ENCODE measurements at regions not wholly inside any gene's neighbourhood (a gene's known extent, or its start where the extent isn't known, plus 50 kb on each side); places are given as distances from the start of the nearest gene placed in this dataset.

DNA sequence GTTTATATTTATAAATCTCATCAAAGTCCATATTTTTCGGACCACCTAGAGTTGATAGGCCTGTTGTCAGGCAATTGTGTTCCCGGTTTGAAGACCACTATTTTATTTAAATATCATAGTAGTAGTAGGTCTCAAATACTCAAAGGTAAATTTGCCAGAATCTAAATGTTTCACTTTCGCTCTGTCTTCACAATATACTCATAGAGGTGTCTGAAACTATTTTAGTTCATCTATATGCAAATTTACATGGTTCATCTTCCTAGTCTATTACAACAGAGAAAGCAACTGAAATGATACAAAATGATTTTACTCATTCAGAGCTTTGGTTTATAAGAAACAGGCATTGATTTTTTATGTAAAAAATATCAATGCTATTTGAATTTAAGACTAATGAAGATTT lies 1897.5 kb downstream of the EFNA5 start:
- DNase-seq (ENCODE audit: extremely low spot score, insufficient read length, low read depth) = no peak
- no peak for FAIRE-seq

DNA sequence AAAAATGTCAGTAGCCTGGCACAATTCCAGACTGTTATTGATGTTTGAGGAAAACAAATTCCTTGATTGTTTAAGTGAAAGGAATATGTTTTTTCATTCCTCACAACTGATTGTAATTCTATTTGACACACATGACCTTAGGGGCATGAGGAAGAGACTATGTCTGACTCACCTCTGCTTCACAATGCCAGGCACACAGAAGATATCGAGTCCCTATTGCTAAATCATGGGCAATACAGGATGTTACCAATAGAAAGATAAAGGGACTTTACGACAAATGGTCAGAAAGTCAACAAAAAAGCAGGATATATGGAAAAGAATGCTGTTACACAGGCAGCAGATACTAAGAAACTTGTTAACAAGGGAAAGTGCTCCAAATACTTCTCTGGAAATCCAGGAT lies 1903.5 kb downstream of the EFNA5 start:
- DNase-seq (ENCODE audit: extremely low spot score, insufficient read length, low read depth) = no peak
- no peak for FAIRE-seq

DNA sequence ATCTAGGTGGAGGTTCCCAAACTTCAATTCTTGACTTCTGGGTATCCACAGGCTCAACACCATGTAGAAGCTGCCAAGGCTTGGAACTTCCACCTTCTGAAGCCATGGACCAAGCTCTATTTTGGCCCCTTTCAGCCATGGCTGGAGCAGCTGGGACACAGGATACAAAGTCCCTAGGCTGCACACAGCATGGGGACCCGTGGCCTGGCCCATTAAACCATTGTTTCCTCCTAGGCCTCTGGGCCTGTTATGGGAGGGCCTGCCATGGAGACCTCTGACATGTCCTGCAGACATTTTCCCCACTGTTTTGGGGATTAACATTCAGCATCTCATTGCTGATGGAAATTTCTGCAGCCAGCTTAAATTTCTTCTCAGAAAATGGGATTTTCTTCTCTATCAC lies 1908.0 kb downstream of the EFNA5 start:
- no peak for FAIRE-seq
- DNase-seq (ENCODE audit: extremely low spot score, insufficient read length, low read depth) = no peak

DNA sequence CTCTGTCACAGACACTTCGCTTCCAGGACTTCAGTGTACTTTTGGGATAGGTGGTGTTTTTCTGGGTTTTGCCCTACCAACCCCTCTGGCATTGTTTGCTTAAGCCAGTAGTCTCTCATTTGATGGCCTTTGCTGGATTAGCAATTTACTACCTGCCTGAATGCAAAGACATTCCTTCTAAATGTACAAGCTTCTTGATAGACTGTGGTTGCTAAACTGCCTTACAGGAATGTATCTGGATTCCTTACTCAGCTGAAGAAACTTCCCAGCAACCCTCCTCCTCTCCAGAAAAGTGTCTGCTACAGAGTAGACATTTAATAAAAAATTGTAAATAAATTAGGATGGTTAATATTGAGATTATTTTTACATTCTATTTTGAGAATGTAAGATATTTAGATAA lies 1916.7 kb downstream of the EFNA5 start:
- FAIRE-seq (no peak), DNase-seq (ENCODE audit: extremely low spot score, insufficient read length, low read depth) (no peak)

DNA sequence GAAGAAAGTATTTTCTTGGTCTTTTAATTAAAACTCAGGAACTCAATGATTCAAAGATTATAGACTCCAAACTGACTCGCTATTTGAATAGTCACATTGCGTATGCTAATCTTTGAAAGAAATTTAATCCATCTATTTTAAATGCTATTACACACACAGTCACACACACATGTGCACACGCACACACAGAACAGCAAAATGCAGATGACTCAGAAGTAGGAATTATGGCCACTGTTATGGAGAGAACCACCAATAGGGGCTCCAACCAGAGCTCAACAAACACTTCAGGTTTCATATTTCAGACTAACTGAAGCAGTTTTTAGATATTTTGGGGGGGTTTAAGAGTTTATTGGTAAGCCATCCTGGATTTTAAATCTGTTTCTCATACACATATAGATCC lies 1917.9 kb downstream of the EFNA5 start:
- DNase-seq (ENCODE audit: extremely low spot score, insufficient read length, low read depth) (no peak), FAIRE-seq (no peak)

DNA sequence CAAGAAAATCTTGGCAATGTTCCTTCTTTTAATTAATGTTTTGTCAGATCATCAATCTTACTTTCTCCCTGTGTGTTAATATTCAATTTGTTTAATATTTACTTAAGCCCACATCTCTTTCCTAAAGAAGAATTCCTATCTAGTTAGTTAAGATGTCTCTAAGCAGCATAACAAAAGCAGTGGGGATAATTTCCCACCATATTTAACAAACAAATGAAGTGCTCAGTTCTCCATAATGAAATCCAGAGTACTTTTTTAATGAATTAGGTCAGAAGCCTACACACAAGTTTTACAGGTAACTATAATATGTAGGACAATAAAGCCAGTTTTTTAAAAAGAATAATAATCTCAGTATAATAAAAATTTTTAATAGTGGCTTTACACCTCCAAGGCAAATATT lies 1918.8 kb downstream of the EFNA5 start:
- FAIRE-seq (no peak), DNase-seq (ENCODE audit: extremely low spot score, insufficient read length, low read depth) (no peak)

DNA sequence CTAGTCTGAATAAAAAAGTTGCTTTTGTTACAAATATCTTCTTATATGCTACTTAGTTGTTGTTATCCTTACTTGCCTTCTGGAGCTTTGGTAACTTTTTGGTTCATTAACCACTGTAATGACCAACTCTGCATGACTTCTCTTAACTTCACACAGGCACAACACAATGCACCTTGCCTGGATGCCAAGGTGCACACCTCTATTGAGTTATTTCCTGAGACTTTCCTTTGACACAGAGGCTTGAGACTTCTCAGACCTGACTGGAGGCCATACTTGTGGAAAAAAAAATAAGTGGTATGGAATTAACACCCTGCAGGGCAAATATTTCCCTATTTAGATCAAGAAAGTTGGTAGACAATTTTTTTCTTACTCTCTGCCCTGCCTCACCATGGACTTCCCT lies 1925.6 kb downstream of the EFNA5 start:
- FAIRE-seq = no peak
- DNase-seq (ENCODE audit: extremely low spot score, insufficient read length, low read depth) = no peak

DNA sequence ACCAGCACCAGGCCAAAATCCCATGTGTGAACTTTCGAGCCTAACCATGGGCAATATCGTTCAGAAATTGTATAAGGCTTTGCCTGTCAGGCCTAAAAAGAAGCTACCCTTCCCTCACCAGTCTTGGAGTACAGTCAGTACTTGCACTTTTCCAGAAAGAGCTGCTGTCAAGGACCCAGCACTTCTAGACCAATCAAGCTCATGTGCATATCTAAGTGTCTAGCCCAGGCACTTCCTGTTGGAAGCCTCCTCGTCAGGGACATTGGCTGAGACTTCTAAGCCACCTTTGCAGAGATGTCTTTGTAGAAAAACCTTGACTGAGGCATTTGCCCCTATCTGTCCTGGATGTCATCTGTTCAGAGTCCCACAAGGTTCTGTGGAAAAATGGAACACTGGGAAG lies 1930.5 kb downstream of the EFNA5 start:
- FAIRE-seq = no peak
- DNase-seq (ENCODE audit: extremely low spot score, insufficient read length, low read depth) = no peak

DNA sequence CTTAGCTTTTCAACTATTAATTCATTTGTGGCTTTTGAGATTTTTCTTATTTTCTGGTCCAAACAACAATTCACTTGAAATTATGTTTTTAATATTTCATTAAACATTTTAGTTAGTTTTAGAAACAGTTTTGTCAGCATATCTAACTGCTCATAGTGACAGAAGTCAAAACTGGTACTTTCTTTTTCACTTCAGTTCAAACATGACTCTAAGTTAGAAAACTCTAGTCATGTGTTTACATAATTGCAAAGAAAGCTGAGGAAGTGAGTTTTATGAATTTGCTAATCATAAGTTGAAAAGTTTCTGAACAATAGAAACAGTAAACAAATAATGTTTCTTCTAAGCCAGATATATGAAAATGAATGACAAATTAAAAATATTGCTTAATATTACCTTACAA lies 1931.0 kb downstream of the EFNA5 start:
- FAIRE-seq = no peak
- no peak for DNase-seq (ENCODE audit: extremely low spot score, insufficient read length, low read depth)

DNA sequence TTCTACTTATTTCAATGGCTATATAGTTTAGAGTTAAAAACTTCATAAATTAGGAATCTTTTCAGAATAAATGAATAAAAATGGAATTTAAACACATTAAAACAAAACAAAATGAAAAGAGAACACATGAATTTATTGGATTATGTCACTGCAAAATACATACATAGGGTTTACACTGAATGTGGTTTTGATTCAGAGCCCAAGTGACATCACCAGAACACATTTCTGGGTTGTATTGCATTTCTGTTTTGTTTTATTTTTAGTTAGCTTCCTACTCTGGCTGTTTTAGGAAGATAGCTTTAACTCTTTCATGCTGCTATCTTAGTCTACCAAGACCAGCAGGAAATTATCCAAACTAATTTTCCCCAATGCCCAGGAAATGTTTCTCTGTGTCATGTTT lies 1935.0 kb downstream of the EFNA5 start:
- DNase-seq (ENCODE audit: extremely low spot score, insufficient read length, low read depth) (no peak), FAIRE-seq (no peak)

DNA sequence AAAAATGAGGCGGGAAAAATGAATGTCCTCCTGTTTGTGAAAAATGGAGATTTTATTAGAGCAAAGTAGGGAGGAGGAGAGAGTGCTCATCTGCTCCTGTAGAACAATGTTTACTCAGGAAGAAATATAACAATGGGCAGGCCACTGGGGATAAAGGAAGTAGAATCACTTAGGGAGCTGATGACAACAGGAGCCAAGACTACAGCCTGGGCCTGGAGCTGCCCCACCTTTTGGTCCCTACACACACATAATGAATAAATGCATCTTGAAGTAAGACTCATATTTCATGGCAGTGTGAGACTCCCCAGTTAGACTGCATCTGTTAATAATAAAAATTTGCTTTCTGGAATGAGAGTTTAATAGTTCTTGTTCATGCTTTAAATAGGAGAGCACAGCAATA lies 1939.8 kb downstream of the EFNA5 start:
- DNase-seq (ENCODE audit: extremely low spot score, insufficient read length, low read depth) (no peak), FAIRE-seq (no peak)

DNA sequence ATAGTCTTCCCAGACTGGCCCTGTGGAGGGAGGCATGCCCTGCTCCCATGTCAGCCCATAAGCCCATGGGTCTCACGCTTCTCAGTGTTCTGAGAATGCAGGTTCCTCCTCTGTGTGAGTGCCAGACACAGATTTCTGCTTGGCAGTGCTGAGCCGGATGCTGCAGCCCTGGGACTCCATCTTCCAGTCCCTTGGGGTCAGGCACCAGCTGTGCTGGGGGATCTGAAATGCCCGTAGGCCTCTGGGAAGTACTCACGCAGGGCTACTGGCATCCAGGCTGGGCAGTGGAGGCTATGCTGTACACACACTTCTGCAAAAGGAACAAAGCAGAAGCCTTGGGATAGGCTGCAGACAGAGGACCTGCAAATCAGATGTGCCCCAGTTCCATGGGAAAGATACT lies 1944.6 kb downstream of the EFNA5 start:
- no peak for FAIRE-seq
- no peak for DNase-seq (ENCODE audit: extremely low spot score, insufficient read length, low read depth)

DNA sequence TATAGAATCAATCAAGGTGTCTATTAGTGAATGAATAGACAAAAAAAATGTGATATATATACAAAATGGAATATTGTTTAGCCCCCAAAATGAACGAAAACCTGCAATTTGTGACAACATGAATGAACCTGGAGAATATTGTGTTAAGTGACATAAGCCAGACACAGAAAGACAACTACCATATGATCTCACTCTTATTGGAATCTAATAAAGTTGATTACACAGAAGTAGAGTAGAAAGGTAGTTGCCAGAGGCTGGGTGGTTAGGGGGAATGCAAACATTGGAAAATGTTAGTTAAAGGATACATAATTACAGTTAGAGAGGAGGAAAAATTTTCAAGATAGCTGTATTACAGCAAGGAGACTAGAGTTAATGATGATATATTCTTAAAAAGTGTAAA lies 1962.3 kb downstream of the EFNA5 start:
- FAIRE-seq (no peak), DNase-seq (ENCODE audit: extremely low spot score, insufficient read length, low read depth) (no peak)

DNA sequence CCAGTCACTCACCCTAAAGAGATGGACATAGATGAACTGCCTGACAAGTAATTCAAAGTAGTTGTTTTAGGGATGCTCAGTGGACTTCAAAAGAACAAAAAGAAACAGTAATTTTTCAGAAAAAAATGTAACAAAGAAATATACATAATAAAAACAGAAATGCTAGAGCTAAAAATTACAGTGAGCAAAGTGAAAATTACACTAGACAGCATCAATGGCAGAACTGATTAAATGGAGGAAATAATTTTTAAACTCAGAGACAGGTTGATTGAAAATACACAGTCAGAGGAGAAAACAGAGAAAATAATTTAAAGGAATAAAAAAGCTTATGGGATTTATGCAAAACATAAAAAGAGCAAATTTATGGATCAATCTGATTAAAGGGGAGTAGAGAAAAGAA lies 1968.4 kb downstream of the EFNA5 start:
- no peak for DNase-seq (ENCODE audit: extremely low spot score, insufficient read length, low read depth)
- peak; percentile 18 for FAIRE-seq

DNA sequence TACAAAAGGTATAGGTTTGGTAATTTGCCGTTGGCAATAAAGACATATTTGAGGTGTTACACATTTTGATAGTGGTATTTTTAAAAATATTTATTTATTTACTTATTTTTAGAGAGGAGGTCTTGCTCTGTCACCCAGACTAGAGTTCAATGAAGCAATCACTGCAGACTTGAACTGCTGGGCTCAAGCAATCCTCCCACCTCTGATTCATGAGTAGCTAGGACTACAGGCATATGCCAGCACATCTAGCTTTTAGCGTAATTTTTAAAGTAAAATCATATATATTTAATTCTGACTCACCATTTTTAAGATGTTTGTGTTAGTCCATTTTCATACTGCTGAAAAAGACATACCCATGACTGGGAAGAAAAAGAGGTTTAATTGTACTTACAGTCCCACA lies 1974.3 kb downstream of the EFNA5 start:
- DNase-seq (ENCODE audit: extremely low spot score, insufficient read length, low read depth) (no peak), FAIRE-seq (no peak)

DNA sequence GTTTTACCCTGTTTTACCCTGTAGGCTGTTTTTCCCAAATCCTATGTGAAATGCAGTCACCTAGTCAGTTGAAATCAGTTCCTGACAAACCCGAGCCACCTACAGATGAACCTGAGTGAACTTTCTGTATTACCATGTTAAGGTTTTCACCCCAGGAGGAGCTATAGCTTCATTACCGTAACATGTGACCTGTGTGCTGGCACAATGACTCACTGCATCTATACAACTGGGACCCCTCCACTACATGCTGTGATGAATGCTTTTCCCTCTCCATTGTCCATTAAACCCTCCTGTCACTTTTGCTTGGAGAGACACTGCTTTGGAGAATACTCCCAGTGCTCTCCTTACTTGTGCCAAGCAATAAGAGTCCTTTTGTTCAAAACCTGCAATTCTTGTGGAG lies 1974.8 kb downstream of the EFNA5 start:
- no peak for DNase-seq (ENCODE audit: extremely low spot score, insufficient read length, low read depth)
- FAIRE-seq = no peak

DNA sequence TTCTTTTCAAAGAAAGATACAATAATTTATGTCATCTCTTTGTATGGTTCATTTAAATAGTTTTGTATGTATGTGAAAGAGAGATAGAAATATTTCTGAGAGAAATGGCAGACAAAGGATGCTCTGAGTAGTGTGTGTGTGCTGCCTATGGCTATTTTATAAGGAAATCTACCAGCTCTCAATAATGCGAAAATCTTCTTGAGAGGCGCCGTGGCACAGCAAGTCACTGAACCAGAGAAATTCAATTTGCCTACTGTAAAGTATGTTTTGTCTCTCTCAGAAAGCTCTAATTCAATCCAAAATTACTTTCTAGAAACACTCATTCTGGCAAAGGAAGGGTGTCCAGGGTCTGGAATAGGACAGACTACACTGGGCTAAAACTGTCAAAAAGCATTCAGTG lies 1981.1 kb downstream of the EFNA5 start:
- FAIRE-seq = no peak
- no peak for DNase-seq (ENCODE audit: extremely low spot score, insufficient read length, low read depth)

DNA sequence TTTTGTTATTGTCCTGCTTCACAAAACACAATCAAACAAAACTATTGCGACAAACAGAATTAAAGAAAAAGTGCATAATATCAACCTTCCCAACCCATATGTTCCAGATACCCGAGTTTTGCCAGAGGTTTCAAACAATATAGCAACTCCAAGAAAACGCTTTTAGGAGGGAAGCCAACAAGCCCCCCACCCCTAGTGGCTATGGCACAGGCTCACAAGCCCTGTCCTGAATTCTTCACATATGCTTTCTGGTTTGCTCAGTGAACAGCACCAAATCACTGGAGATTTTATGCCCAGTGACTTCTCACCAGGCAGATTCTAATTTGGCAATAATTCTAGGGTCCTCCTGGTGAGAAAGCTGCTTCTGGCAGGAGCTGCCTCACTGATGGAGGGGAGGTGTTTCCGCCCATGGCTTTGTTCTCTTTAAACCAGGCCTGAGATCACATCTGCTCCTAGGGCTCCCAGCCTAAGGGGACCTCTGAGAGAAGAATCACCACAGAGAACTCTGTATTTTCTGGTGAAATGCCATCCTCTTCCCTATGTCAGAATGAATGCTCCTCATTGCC lies 1982.4 kb downstream of the EFNA5 start:
- DNase-seq (ENCODE audit: extremely low spot score, insufficient read length, low read depth) (no peak), FAIRE-seq (no peak)

DNA sequence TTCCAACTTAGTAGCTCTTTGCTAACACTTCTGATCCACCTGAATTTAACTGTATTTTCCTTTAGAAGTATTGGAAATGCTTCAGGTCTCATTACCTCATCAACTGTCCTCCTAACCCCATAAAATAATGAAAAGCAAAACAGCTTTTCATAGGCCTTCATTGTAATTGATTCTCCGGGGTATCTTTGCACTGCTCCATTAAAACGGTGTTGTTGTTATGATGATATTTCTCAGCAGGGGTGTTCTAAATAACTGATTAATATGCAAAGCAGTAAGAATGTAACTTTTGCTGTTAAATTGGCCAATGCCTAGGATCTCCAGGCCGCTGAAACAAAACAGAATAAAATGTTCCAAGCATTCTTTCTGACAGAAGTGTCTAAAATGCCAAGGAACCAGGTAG lies 1983.2 kb downstream of the EFNA5 start:
- FAIRE-seq = no peak
- no peak for DNase-seq (ENCODE audit: extremely low spot score, insufficient read length, low read depth)

DNA sequence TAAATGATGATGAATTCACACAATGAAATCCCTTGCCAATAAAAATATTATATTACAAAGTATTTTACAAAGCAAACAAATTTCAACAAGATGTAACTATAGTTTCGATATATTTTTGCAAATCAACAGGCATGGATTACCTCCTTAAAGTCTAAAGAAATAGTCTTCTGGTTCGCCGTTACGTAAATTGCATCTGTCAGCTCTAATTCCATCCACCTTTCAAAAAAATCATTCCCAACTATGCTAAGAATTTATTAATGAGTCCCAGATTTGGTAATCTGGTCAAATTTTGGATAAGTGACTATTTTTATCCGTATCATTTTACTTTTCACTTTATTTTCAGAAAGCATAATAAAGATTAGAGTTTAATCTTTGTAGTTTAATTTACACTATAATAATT lies 1984.9 kb downstream of the EFNA5 start:
- no peak for DNase-seq (ENCODE audit: extremely low spot score, insufficient read length, low read depth)
- FAIRE-seq = no peak

DNA sequence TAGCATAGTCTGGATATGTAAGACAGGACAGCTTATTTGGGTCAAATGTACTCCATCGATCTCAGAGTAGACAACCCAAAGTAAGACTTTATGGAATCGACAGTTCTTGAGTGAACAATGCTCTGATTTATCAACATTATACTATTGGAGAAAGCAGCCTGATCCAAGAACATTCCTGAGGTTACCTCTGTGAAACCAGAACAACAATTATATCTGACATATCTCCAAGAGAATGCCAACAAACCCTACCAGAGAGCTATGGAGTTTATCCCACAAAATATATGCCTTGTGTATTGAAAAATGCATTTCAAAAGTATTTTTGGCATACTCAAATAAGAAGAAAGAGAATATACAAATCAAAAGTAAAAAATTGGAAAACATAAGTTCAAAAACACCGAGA lies 1985.9 kb downstream of the EFNA5 start:
- no peak for FAIRE-seq
- DNase-seq (ENCODE audit: extremely low spot score, insufficient read length, low read depth) = no peak

DNA sequence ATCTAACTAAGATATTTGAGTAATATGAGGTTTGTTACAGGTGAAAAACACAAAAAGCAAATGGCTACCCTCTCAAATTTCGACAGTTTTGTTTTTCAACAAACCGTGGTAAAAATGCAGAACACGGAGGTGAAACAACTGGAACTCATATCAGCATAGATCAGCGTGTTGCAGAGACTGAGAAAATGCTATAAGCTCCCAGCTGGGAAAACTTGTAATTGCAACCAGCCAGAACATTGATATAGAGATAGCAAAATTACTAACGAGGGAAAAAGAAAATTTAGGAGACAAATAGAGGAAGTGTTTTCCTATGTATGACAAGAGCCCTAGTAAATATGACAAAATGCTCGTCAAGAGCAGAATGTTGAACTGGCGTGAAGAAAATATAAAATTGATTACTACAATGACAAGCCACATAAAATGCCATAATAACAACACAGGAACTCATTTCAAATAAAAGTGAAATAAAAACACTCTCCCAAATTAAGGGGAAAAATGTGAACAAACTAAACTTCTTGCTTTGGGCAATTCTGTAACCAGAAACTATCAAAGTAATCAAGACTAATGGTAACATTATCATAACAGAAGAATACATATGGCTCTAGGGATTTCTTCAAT lies 1989.8 kb downstream of the EFNA5 start:
- FAIRE-seq (no peak), DNase-seq (ENCODE audit: extremely low spot score, insufficient read length, low read depth) (no peak)

DNA sequence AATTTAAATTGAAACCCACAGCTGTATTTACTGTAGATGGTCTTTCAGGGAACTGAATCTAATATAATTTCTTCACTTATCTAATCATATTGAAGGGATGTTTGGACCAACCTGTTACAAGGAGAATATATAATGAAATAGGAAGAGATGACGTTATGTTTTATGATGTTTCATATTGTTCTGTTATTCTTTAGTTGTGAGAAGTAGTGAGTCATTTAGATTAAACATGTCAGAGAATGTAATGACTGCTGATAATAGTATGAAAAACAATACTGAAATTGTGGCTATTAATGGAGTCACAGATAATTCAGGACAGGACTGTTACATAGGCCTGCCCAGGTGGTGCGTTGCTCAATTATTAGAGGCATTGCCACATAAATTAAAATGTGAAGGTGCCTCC lies 1993.4 kb downstream of the EFNA5 start:
- FAIRE-seq = no peak
- no peak for DNase-seq (ENCODE audit: extremely low spot score, insufficient read length, low read depth)
